Body of pancreas (tissue), 4 donors: ENCODE measurements at regions not wholly inside any gene's neighbourhood (a gene's known extent, or its start where the extent isn't known, plus 50 kb on each side); places are given as distances from the start of the nearest gene placed in this dataset.

Source experiments
- CTCF ChIP-seq, 7 experiments: fragments of 450-650 bp in 4 of 7; fragments of 200-600 bp in 3 of 7; sonication (generic) in 3 of 7; IDR thresholded peaks; one replicate each; pipeline ENCODE4 v1.5.1; 2016 to 2019; ENCODE audit warnings: antibody characterized with exemption in 7 of 7
- POLR2A ChIP-seq, 3 donors: fragments of 450-650 bp; IDR thresholded peaks; one replicate each; pipeline ENCODE4 v1.6.1; 2016; ENCODE audit warnings: antibody characterized with exemption in 3 of 3, mild to moderate bottlenecking in 2 of 3

GRCh38 chr11:31873124-31873523 is 62.0 kb upstream of the PAX6 start:
- TF ChIP-seq CTCF (IDR thresholded peaks at IDR 0.05) (no peak), POLR2A (IDR thresholded peaks at IDR 0.05) (no peak)
